Activated T-helper 17 cell treated with anti-CD3 and anti-CD28 coated beads, Interleukin-2, amount 50 U/mL, for 72 hours (primary cell): ENCODE measurements at regions not wholly inside any gene's neighbourhood (a gene's known extent, or its start where the extent isn't known, plus 50 kb on each side); places are given as distances from the start of the nearest gene placed in this dataset.

ENCODE experiments used
- ATAC-seq: fragments of 150-1000 bp; cut with Tn5 transposase; replicated peaks from 2 replicates; pipeline ENCODE4 v1.10.0; 2021; ENCODE audit warnings: mild to moderate bottlenecking, moderate library complexity
- H3K27ac Mint-ChIP-seq: one replicate; pipeline ENCODE4 v1.8.0; 2022; ENCODE audit warnings: mixed read lengths
- H3K27me3 Mint-ChIP-seq: one replicate; pipeline ENCODE4 v1.8.0; 2022; ENCODE audit warnings: mixed read lengths
- H3K36me3 Mint-ChIP-seq: one replicate; pipeline ENCODE4 v1.8.0; 2022; ENCODE audit warnings: low read depth, mild to moderate bottlenecking, mixed read lengths
- H3K4me1 Mint-ChIP-seq: one replicate; pipeline ENCODE4 v1.8.0; 2022; ENCODE audit warnings: mixed read lengths
- H3K4me3 Mint-ChIP-seq: one replicate; pipeline ENCODE4 v1.8.0; 2022; ENCODE audit warnings: mild to moderate bottlenecking, mixed read lengths
- H3K9me3 Mint-ChIP-seq: one replicate; pipeline ENCODE4 v1.8.0; 2022; ENCODE audit warnings: mixed read lengths

DNA sequence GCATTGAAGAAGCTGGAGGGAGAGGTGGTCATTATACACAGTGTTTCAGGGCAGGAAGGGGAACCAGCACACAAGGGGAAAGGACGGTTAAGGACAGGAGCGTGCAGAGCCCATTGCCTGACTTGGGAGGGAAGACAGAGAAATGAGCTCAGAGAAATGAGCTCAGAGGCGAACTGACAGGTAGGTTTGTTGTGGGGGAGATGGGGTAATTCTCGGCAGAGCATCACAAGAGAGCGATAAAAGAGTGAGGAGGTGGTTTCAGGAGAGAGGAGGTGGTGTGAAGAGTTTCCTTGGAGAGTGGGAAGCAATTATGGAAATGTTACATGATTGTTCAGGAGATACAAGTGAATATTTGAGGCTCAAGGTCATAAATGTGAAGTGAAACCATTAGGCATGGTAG is 61.0 kb downstream of the MRGPRX1 start:
- H3K27ac Mint-ChIP-seq: no peak overlapping the region
- H3K4me1 Mint-ChIP-seq: no peaks in the 10 kb centered on the region
- H3K4me3 Mint-ChIP-seq: no peak overlapping the region
- H3K9me3 Mint-ChIP-seq: no peaks in the 10 kb centered on the region
- ATAC-seq: no peak
- peaks cover 25% of the 10 kb centered on the region for H3K27me3 Mint-ChIP-seq
- no peaks in the 10 kb centered on the region for H3K36me3 Mint-ChIP-seq

DNA sequence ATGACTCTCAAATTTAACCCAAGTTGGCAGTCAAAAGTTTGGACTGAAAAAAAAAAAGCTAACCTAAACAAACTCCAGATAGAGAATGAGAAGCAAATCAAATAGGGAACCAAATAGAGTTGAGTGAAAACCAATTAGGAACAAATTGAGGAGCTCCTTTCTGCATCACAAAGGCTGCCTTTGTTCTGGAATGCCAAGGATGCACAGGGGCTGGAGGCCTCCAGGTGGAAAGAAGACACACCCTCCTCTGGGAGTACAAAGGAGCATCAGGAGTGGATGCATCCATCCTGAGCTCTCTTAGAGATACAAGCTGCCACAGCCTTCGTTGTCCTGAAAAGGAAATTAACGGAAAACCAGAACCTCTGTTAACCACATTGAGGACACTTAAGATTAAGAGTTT is 73.3 kb downstream of the MRGPRX1 start:
- no peak for ATAC-seq
- Mint-ChIP-seq H3K4me3 (no peak overlapping the region), H3K36me3 (no peaks in the 10 kb centered on the region), H3K27me3 (peaks cover 13% of the 10 kb centered on the region), H3K9me3 (no peaks in the 10 kb centered on the region), H3K27ac (no peak overlapping the region), H3K4me1 (no peaks in the 10 kb centered on the region)

GRCh38 chr11:18865261-18865660 is 73.7 kb upstream of the PTPN5 start:
- H3K27ac Mint-ChIP-seq: no peak overlapping the region
- no peaks in the 10 kb centered on the region for H3K4me1 Mint-ChIP-seq
- peaks cover 14% of the 10 kb centered on the region for H3K27me3 Mint-ChIP-seq
- ATAC-seq: no peak
- no peaks in the 10 kb centered on the region for H3K9me3 Mint-ChIP-seq
- no peaks in the 10 kb centered on the region for H3K36me3 Mint-ChIP-seq
- no peak overlapping the region for H3K4me3 Mint-ChIP-seq

DNA sequence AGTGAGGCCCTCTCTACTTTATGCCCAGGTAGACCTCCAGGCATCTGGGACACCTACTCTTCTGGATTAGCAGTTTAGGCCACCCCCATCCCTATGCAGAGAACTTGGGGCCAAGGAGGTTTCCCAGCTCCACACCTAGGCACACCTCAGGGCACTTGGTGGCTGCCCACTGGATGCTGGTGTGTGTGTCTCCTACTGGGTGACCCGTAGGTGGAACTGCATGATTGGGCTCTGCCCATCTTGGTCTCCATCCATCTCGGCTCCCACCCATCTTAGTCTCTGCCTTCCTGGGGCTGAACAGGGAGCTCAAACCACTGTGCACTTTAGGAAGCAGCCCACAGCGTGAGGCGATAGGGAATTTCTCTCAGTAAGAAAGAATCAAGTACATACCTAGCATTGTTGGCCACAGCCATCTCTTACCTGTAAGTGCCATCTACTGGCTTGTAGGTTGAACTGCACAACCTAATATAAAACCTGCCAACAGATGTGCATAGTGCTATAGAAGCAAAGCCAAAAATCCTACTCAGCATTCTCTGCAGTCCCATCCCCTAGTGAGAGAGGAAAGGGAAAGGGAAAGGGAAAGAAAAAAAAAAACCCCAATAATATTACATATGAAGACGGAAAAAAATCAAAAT is 61.6 kb upstream of the PTPN5 start:
- peaks cover 34% of the 10 kb centered on the region for H3K27me3 Mint-ChIP-seq
- H3K9me3 Mint-ChIP-seq: peaks cover 9% of the 10 kb centered on the region
- no peaks in the 10 kb centered on the region for H3K4me1 Mint-ChIP-seq
- H3K27ac Mint-ChIP-seq: no peak overlapping the region
- H3K4me3 Mint-ChIP-seq: no peak overlapping the region
- H3K36me3 Mint-ChIP-seq: no peaks in the 10 kb centered on the region
- ATAC-seq: peak; percentile 32

GRCh38 chr11:18849406-18849805 is 57.8 kb upstream of the PTPN5 start:
- Mint-ChIP-seq H3K27ac (no peak overlapping the region), H3K4me1 (no peaks in the 10 kb centered on the region), H3K27me3 (peaks cover 28% of the 10 kb centered on the region), H3K4me3 (no peak overlapping the region), H3K36me3 (no peaks in the 10 kb centered on the region), H3K9me3 (peaks cover 6% of the 10 kb centered on the region)
- ATAC-seq: no peak

DNA sequence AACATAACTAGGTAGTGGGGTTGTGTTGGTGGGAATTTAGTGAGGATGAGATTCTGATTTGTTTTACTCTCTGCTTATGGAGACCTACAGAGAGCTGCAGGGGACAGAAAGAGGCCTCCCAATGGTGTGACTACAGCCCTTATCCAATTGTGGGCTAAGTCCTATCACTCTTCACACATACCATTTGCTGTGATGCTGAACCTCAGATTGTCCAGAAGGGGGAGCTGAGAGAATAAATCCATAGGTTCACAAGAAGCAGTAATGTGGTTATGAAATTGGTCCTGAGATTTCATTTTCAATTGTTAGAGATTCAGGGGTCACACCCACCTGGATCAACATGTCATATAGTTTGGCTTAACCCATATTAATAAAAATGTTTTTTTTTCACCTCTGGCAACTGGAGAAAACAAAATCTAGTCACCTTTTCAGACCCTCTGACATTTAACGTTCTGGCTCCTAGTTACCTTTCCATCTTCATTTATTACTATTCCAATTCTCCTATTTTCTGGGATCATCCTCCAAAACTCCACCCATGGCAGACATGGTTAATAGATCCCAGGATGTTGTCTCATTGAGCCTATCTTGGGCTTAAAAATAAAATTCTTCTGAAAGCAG is 53.3 kb upstream of the PTPN5 start:
- peak; percentile 42 for ATAC-seq
- Mint-ChIP-seq H3K36me3 (no peaks in the 10 kb centered on the region), H3K4me3 (no peak overlapping the region), H3K27ac (no peak overlapping the region), H3K9me3 (no peaks in the 10 kb centered on the region), H3K27me3 (peaks cover 21% of the 10 kb centered on the region), H3K4me1 (no peaks in the 10 kb centered on the region)
